ENCODE measurements at regions not wholly inside any gene's neighbourhood (a gene's known extent, or its start where the extent isn't known, plus 50 kb on each side); places are given as distances from the start of the nearest gene placed in this dataset.

DNA sequence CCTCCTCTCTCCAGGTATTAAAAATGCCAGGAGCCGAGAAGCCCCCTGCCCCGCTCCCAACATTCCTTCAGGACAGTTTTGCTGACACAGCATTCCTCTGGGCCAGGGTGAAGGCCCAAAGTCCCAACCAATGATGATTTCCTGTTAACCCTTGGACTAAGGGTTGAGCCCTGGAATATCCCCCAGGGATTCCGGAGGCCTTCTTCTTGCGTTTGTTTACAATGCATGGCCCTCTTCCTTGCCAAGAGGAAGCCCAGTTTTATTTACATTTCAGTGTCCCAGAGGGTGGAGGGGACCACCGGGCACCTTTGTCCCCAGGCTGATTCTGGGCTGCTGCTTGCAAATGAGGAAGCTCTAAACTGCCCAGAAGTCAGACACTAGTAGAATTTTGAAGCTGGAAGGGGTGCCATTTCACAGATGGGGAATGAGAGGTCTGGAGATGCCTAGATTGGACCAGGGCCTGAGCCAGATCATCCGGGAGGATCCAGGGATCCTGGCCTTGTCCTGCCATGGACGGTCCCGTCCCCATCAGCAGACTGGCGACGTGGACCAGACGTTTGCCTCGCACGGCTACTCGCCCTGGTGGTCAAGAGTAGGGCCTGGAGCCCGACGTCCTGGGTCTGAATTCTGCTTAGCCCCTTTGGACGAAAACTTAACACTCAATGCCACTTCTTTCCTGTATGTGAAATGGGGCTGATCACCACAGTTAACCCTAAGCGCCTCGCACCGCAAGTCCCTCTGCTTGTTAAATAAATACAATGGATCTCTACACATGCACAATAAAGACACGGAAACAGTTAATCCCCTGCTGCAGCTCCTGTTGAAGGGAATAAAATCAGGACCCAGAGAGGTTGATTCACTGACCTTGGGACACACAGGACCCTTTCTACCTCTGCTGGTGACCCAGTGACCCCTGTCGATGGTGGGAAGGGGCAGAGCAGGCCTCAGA lies 55.6 kb upstream of the CIBAR2 start:
- H3K27ac ChIP-seq, result no peak overlapping the region
- H3K4me3 ChIP-seq, result peak overlapping the region; percentile 74
- H3K9me3 ChIP-seq (ENCODE audit: low read depth, low read length), result no peaks in the 10 kb centered on the region
- no peaks in the 10 kb centered on the region for H3K36me3 ChIP-seq (ENCODE audit: insufficient read depth, low read length)
- H3K9ac ChIP-seq (ENCODE audit: insufficient read length), result no peak overlapping the region
- no peak for DNase-seq (ENCODE audit: low read depth, low spot score)
- no peak for TF ChIP-seq POLR2AphosphoS5 (IDR thresholded peaks at IDR 0.05; ENCODE audit: borderline replicate concordance, low read depth, low read length)
- no peak for TF ChIP-seq EZH2 (IDR thresholded peaks at IDR 0.05)
- TF ChIP-seq FOXP2 (optimal IDR thresholded peaks at IDR 0.05; ENCODE audit: control extremely low read depth, extremely low read length, insufficient read depth), result no peak

- no peak overlapping the region for H3K27ac ChIP-seq
- no peak for TF ChIP-seq POLR2AphosphoS5 (IDR thresholded peaks at IDR 0.05; ENCODE audit: borderline replicate concordance, low read depth, low read length)
- no peak for TF ChIP-seq FOXP2 (optimal IDR thresholded peaks at IDR 0.05; ENCODE audit: control extremely low read depth, extremely low read length, insufficient read depth)
- TF ChIP-seq EZH2 (IDR thresholded peaks at IDR 0.05), result no peak
- no peak for DNase-seq (ENCODE audit: low read depth, low spot score)
- H3K36me3 ChIP-seq (ENCODE audit: insufficient read depth, low read length), result no peaks in the 10 kb centered on the region
- peak overlapping the region; percentile 74 for H3K4me3 ChIP-seq
- no peaks in the 10 kb centered on the region for H3K9me3 ChIP-seq (ENCODE audit: low read depth, low read length)
- H3K9ac ChIP-seq (ENCODE audit: insufficient read length), result peak overlapping the region; percentile 41
Observed at GRCh38 chr16:85168732-85169256, 56.5 kb upstream of the CIBAR2 start.

- H3K36me3 ChIP-seq (ENCODE audit: insufficient read depth, low read length), result no peaks in the 10 kb centered on the region
- peak overlapping the region; percentile 64 for H3K4me3 ChIP-seq
- no peaks in the 10 kb centered on the region for H3K9me3 ChIP-seq (ENCODE audit: low read depth, low read length)
- H3K27ac ChIP-seq, result no peak overlapping the region
- no peak overlapping the region for H3K9ac ChIP-seq (ENCODE audit: insufficient read length)
- TF ChIP-seq FOXP2 (optimal IDR thresholded peaks at IDR 0.05; ENCODE audit: control extremely low read depth, extremely low read length, insufficient read depth) (no peak), POLR2AphosphoS5 (IDR thresholded peaks at IDR 0.05; ENCODE audit: borderline replicate concordance, low read depth, low read length) (no peak), EZH2 (IDR thresholded peaks at IDR 0.05) (no peak)
- DNase-seq (ENCODE audit: low read depth, low spot score), result no peak
Observed at GRCh38 chr16:85169333-85170065, 57.2 kb upstream of the CIBAR2 start.

GRCh38 chr16:85170066-85170491 lies 57.8 kb upstream of the CIBAR2 start:
- DNase-seq (ENCODE audit: low read depth, low spot score), result no peak
- Histone ChIP-seq H3K9me3 (ENCODE audit: low read depth, low read length) (no peaks in the 10 kb centered on the region), H3K27ac (no peak overlapping the region), H3K9ac (ENCODE audit: insufficient read length) (no peak overlapping the region), H3K4me3 (peak overlapping the region; percentile 64; the same call in 1 of the 2 replicates), H3K36me3 (ENCODE audit: insufficient read depth, low read length) (no peaks in the 10 kb centered on the region)
- no peak for TF ChIP-seq EZH2 (IDR thresholded peaks at IDR 0.05)
- TF ChIP-seq POLR2AphosphoS5 (IDR thresholded peaks at IDR 0.05; ENCODE audit: borderline replicate concordance, low read depth, low read length), result no peak
- no peak for TF ChIP-seq FOXP2 (optimal IDR thresholded peaks at IDR 0.05; ENCODE audit: control extremely low read depth, extremely low read length, insufficient read depth)

- H3K9ac ChIP-seq (ENCODE audit: insufficient read length), result no peak overlapping the region
- no peak overlapping the region for H3K4me3 ChIP-seq
- no peak for TF ChIP-seq POLR2AphosphoS5 (IDR thresholded peaks at IDR 0.05; ENCODE audit: borderline replicate concordance, low read depth, low read length)
- no peak for TF ChIP-seq FOXP2 (optimal IDR thresholded peaks at IDR 0.05; ENCODE audit: control extremely low read depth, extremely low read length, insufficient read depth)
- TF ChIP-seq EZH2 (IDR thresholded peaks at IDR 0.05), result no peak
- no peaks in the 10 kb centered on the region for H3K36me3 ChIP-seq (ENCODE audit: insufficient read depth, low read length)
- DNase-seq (ENCODE audit: low read depth, low spot score), result no peak
- H3K9me3 ChIP-seq (ENCODE audit: low read depth, low read length), result no peaks in the 10 kb centered on the region
- H3K27ac ChIP-seq, result no peak overlapping the region
Observed at GRCh38 chr16:85170590-85171003, 58.3 kb upstream of the CIBAR2 start.

- Histone ChIP-seq H3K36me3 (ENCODE audit: insufficient read depth, low read length) (no peaks in the 10 kb centered on the region), H3K27ac (no peak overlapping the region), H3K9ac (ENCODE audit: insufficient read length) (no peak overlapping the region), H3K9me3 (ENCODE audit: low read depth, low read length) (no peaks in the 10 kb centered on the region), H3K4me3 (peak overlapping the region; percentile 76)
- DNase-seq (ENCODE audit: low read depth, low spot score), result no peak
- TF ChIP-seq FOXP2 (optimal IDR thresholded peaks at IDR 0.05; ENCODE audit: control extremely low read depth, extremely low read length, insufficient read depth) (no peak), POLR2AphosphoS5 (IDR thresholded peaks at IDR 0.05; ENCODE audit: borderline replicate concordance, low read depth, low read length) (no peak), EZH2 (IDR thresholded peaks at IDR 0.05) (no peak)
Observed at GRCh38 chr16:85171004-85171758, 58.9 kb upstream of the CIBAR2 start.

DNA sequence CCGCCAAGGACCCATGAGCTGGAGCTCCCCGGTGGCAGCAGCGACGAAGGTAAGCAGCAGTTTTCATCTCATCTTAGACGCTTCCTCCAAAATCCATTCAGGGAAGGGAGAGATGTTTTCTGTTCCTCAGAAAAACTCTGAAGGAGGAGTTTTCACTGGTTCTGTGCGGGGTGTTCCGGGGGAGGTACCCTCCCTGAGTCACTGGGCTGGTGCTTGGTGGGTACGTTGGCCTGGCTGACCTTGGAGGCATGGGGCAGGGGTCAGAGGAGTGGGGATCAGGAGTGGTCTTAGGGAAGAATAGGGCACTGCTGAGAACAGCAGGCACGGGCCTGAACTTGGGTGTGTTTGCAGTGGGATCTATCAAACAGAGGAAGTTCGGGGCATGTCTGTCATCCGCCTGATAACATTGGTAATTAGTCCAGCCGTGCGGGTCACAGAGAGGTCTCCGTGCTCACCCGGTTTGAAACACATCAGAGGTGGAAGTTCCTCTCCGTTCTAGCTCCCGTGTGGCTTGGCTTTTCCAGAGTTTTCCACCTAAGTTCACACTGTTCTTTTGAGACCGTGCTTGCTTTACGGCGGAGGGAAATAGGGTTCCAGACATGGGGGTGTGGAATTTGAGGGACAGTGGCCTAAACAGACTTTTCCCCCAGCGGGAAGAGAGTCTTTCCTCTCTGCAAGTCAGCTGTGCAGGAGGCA lies 59.6 kb upstream of the CIBAR2 start:
- H3K9me3 ChIP-seq (ENCODE audit: low read depth, low read length), result no peaks in the 10 kb centered on the region
- H3K4me3 ChIP-seq, result peak overlapping the region; percentile 76
- TF ChIP-seq POLR2AphosphoS5 (IDR thresholded peaks at IDR 0.05; ENCODE audit: borderline replicate concordance, low read depth, low read length) (no peak), EZH2 (IDR thresholded peaks at IDR 0.05) (no peak), FOXP2 (optimal IDR thresholded peaks at IDR 0.05; ENCODE audit: control extremely low read depth, extremely low read length, insufficient read depth) (no peak)
- H3K27ac ChIP-seq, result no peak overlapping the region
- H3K36me3 ChIP-seq (ENCODE audit: insufficient read depth, low read length), result no peaks in the 10 kb centered on the region
- no peak for DNase-seq (ENCODE audit: low read depth, low spot score)
- H3K9ac ChIP-seq (ENCODE audit: insufficient read length), result peak overlapping the region; percentile 45
